ENCODE measurements at regions not wholly inside any gene's neighbourhood (a gene's known extent, or its start where the extent isn't known, plus 50 kb on each side); places are given as distances from the start of the nearest gene placed in this dataset.
A peak's percentile ranks its signal among the peaks of the same experiment; 100 is the strongest.

- Histone ChIP-seq H3K4me1 (ENCODE audit: control insufficient read depth, insufficient read depth, low read length) (no peaks in the 10 kb centered on the region), H3K9me3 (replicated peaks; ENCODE audit: control insufficient read depth, insufficient read depth, low read length) (no peaks in the 10 kb centered on the region), H3K27ac (ENCODE audit: control insufficient read depth, insufficient read depth) (no peak overlapping the region), H3K27me3 (replicated peaks in 1 of 2; ENCODE audit: control insufficient read depth in 2 of 2, insufficient read depth in 2 of 2, low read length in 1 of 2) (no peaks in the 10 kb centered on the region), H3K79me2 (ENCODE audit: control insufficient read depth, insufficient read depth, low read length) (no peaks in the 10 kb centered on the region), H2AFZ (ENCODE audit: control insufficient read depth, low read depth, low read length) (no peak overlapping the region), H3K4me2 (ENCODE audit: control insufficient read depth, insufficient read depth) (no peak overlapping the region), H3K4me3 (no peak overlapping the region), H4K20me1 (ENCODE audit: control insufficient read depth, insufficient read depth) (no peaks in the 10 kb centered on the region), H3K9ac (ENCODE audit: control insufficient read depth, insufficient read depth, low read length) (no peak overlapping the region), H3K36me3 (ENCODE audit: control insufficient read depth in 2 of 2, insufficient read depth in 2 of 2, low read length in 1 of 2) (no peaks in the 10 kb centered on the region)
- CTCF ChIA-PET: interaction anchor here (2.0 to 2.3 kb wide), 2 partner anchors 364 to 365 kb away, joined by 5 read pairs; no protein-coding TSS in a partner anchor
- RAD21 ChIA-PET (ENCODE audit: unreplicated experiment): no interaction called here
- DNase-seq (ENCODE audit: low read depth, low spot score) (no peak), ATAC-seq (peak; percentile 45), FAIRE-seq (no peak)
- POLR2A ChIA-PET: no interaction called here
- 3% methylated on average over 2 of the region's 2 CpGs for WGBS (ENCODE audit: insufficient coverage, insufficient replicate concordance, low lambda C conversion rate, missing lambda C conversion rate)
- BruUV-seq (replicated peaks): no TSS peak
- no peak for TF ChIP-seq EGR1 (IDR thresholded peaks at IDR 0.05; ENCODE audit: borderline replicate concordance in 1 of 2, low read depth in 2 of 2, low read length in 2 of 2)
- TF ChIP-seq, protein P1, sequence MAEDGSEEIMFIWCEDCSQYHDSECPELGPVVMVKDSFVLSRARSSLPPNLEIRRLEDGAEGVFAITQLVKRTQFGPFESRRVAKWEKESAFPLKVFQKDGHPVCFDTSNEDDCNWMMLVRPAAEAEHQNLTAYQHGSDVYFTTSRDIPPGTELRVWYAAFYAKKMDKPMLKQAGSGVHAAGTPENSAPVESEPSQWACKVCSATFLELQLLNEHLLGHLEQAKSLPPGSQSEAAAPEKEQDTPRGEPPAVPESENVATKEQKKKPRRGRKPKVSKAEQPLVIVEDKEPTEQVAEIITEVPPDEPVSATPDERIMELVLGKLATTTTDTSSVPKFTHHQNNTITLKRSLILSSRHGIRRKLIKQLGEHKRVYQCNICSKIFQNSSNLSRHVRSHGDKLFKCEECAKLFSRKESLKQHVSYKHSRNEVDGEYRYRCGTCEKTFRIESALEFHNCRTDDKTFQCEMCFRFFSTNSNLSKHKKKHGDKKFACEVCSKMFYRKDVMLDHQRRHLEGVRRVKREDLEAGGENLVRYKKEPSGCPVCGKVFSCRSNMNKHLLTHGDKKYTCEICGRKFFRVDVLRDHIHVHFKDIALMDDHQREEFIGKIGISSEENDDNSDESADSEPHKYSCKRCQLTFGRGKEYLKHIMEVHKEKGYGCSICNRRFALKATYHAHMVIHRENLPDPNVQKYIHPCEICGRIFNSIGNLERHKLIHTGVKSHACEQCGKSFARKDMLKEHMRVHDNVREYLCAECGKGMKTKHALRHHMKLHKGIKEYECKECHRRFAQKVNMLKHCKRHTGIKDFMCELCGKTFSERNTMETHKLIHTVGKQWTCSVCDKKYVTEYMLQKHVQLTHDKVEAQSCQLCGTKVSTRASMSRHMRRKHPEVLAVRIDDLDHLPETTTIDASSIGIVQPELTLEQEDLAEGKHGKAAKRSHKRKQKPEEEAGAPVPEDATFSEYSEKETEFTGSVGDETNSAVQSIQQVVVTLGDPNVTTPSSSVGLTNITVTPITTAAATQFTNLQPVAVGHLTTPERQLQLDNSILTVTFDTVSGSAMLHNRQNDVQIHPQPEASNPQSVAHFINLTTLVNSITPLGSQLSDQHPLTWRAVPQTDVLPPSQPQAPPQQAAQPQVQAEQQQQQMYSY (CRISPR knock-in tag; IDR thresholded peaks at IDR 0.05): no peak
- no peak for TF ChIP-seq JUNB (IDR thresholded peaks at IDR 0.05)
- no peak for TF ChIP-seq EZH2 (IDR thresholded peaks at IDR 0.05; ENCODE audit: borderline replicate concordance, control insufficient read depth, low read depth, low read length)
- TF ChIP-seq ATF7 (IDR thresholded peaks at IDR 0.05; ENCODE audit: low read depth): no peak
- TF ChIP-seq BMI1 (IDR thresholded peaks at IDR 0.05; ENCODE audit: borderline replicate concordance): no peak
- TF ChIP-seq ZNF384 (IDR thresholded peaks at IDR 0.05; ENCODE audit: borderline replicate concordance, low read depth, low read length): no peak
- TF ChIP-seq, protein P2, sequence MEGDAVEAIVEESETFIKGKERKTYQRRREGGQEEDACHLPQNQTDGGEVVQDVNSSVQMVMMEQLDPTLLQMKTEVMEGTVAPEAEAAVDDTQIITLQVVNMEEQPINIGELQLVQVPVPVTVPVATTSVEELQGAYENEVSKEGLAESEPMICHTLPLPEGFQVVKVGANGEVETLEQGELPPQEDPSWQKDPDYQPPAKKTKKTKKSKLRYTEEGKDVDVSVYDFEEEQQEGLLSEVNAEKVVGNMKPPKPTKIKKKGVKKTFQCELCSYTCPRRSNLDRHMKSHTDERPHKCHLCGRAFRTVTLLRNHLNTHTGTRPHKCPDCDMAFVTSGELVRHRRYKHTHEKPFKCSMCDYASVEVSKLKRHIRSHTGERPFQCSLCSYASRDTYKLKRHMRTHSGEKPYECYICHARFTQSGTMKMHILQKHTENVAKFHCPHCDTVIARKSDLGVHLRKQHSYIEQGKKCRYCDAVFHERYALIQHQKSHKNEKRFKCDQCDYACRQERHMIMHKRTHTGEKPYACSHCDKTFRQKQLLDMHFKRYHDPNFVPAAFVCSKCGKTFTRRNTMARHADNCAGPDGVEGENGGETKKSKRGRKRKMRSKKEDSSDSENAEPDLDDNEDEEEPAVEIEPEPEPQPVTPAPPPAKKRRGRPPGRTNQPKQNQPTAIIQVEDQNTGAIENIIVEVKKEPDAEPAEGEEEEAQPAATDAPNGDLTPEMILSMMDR (IDR thresholded peaks at IDR 0.05 in 2 of 3, conservative IDR thresholded peaks at IDR 0.05 in 1 of 3; ENCODE audit: control insufficient read depth in 2 of 3, extremely low read depth in 1 of 3, insufficient read depth in 1 of 3, low read depth in 3 of 3, low read length in 3 of 3): no peak
- TF ChIP-seq SPI1 (IDR thresholded peaks at IDR 0.05; ENCODE audit: borderline replicate concordance, insufficient read depth, low read depth, low read length): no peak
- no peak for TF ChIP-seq PAX5 (IDR thresholded peaks at IDR 0.05; ENCODE audit: borderline replicate concordance, low read depth, low read length)
- no peak for TF ChIP-seq ZBED1 (IDR thresholded peaks at IDR 0.05; ENCODE audit: borderline replicate concordance)
- TF ChIP-seq TARDBP (IDR thresholded peaks at IDR 0.05; ENCODE audit: borderline replicate concordance): no peak
- intact Hi-C loops (cut with micrococcal nuclease; ENCODE audit: unreplicated experiment) (no loop called here), in situ Hi-C loops (cut with MboI) (no loop called here)
- SMC1A ChIA-PET (ENCODE audit: uncharacterized antibody, unreplicated experiment): interaction anchor here (1.2 kb wide), 1 partner anchor 49 kb away, joined by 3 read pairs; no protein-coding TSS in a partner anchor
Measured at GRCh38 chr16:64453646-64454045, 668.2 kb downstream of the CDH11 start.
